Nephron (organoid): ENCODE measurements at regions not wholly inside any gene's neighbourhood (a gene's known extent, or its start where the extent isn't known, plus 50 kb on each side); places are given as distances from the start of the nearest gene placed in this dataset.
"Not testable (repeated sequence)": the region's sequence is repeated elsewhere in the genome, so short reads cannot be mapped to it uniquely, and the experiment has no call there.

Experiments
- H3K27ac Mint-ChIP-seq, 3 experiments: 2 replicates each; pipeline ENCODE4 v1.8.0; 2020; ENCODE audit warnings: mixed read lengths in 3 of 3, mild to moderate bottlenecking in 2 of 3, moderate library complexity in 1 of 3
- H3K27me3 Mint-ChIP-seq: 2 replicates; pipeline ENCODE4 v1.8.0; 2021; ENCODE audit warnings: low read depth, mild to moderate bottlenecking, moderate library complexity, mixed read lengths
- H3K36me3 Mint-ChIP-seq: 2 replicates; pipeline ENCODE4 v1.8.0; 2020; ENCODE audit warnings: low read depth, mixed read lengths
- H3K4me1 Mint-ChIP-seq: 2 replicates; pipeline ENCODE4 v1.8.0; 2020; ENCODE audit warnings: mixed read lengths
- H3K4me3 Mint-ChIP-seq, 3 experiments: 2 replicates each; pipeline ENCODE4 v1.8.0; 2020; ENCODE audit warnings: mild to moderate bottlenecking in 3 of 3, mixed read lengths in 3 of 3, moderate library complexity in 2 of 3
- H3K9me3 Mint-ChIP-seq: 2 replicates; pipeline ENCODE4 v1.8.0; 2020; ENCODE audit warnings: mixed read lengths
- CTCF ChIP-seq, 3 experiments: fragments of 200-600 bp; sonication (generic); IDR thresholded peaks; one replicate each; pipeline ENCODE4 v1.5.0; 2021; ENCODE audit warnings: antibody characterized with exemption in 3 of 3; ENCODE audit not compliant: unreplicated experiment in 3 of 3

- no peak for TF ChIP-seq CTCF (IDR thresholded peaks at IDR 0.05; ENCODE audit: unreplicated experiment in 3 of 3)
- H3K27ac Mint-ChIP-seq: no peak overlapping the region
- no peak overlapping the region for H3K4me3 Mint-ChIP-seq
- H3K36me3 Mint-ChIP-seq: no peaks in the 10 kb centered on the region
- no peaks in the 10 kb centered on the region for H3K4me1 Mint-ChIP-seq
- H3K27me3 Mint-ChIP-seq: no peaks in the 10 kb centered on the region
- peaks cover 69% of the 10 kb centered on the region for H3K9me3 Mint-ChIP-seq
These were observed 214.3 kb upstream of the PDZRN3 start for GRCh38 chr3:73839032-73839431.

GRCh38 chr3:73835945-73836344 lies 211.2 kb upstream of the PDZRN3 start:
- no peaks in the 10 kb centered on the region for H3K36me3 Mint-ChIP-seq
- no peak overlapping the region for H3K4me3 Mint-ChIP-seq
- H3K4me1 Mint-ChIP-seq: peaks cover 8% of the 10 kb centered on the region
- no peaks in the 10 kb centered on the region for H3K27me3 Mint-ChIP-seq
- no peak overlapping the region for H3K27ac Mint-ChIP-seq
- H3K9me3 Mint-ChIP-seq: peaks cover 63% of the 10 kb centered on the region
- no peak for TF ChIP-seq CTCF (IDR thresholded peaks at IDR 0.05; ENCODE audit: unreplicated experiment in 3 of 3)

DNA sequence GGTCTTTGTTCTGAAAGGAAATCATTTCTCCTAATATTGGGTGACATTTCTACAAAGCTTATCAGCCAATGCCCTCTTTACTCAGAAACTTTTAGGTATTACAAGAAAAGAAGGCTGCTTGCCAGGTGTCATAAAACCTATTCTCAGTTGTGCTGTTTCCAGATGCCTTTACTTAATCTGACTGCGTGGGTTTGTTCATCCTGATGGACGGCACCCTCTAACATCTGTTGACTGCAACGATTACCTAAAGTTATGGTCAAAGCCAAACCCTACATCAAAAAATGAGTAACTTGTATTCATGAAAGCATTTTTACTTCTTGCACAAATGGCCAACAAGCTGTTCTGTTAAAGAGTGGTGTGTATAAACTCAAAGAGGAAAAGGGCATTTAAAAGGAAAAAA lies 207.7 kb upstream of the PDZRN3 start:
- no peaks in the 10 kb centered on the region for H3K27me3 Mint-ChIP-seq
- TF ChIP-seq CTCF (IDR thresholded peaks at IDR 0.05; ENCODE audit: unreplicated experiment in 3 of 3): no peak

DNA sequence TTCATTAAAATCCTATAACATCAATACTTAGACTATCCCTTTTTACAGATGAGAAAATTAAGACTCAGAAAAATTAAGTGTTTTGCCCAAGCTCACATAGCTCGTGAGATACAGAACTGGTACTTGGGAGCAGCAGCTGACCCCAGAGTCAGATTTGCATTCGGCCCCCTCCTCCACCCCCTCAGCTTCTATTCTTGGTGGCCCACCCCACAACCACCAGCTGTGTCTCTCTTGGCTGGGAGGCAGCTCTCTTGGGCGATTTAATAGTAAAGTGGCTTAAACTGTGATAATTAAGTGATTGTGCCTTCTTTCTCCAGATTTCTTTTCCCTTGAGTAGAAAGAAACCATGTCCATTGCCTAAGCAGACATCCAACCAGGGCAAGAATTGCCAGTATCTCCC lies 203.6 kb upstream of the PDZRN3 start:
- H3K4me1 Mint-ChIP-seq: peaks cover 28% of the 10 kb centered on the region
- H3K27ac Mint-ChIP-seq: peak overlapping the region; percentile 74 to 93 (median 82)
- peaks cover 21% of the 10 kb centered on the region for H3K9me3 Mint-ChIP-seq
- no peaks in the 10 kb centered on the region for H3K27me3 Mint-ChIP-seq
- peak overlapping the region in 1 of 3 experiments; percentile 27 for H3K4me3 Mint-ChIP-seq
- no peaks in the 10 kb centered on the region for H3K36me3 Mint-ChIP-seq
- no peak for TF ChIP-seq CTCF (IDR thresholded peaks at IDR 0.05; ENCODE audit: unreplicated experiment in 3 of 3)

More for the DNA sequence above, 207.7 kb upstream of the PDZRN3 start:
- Mint-ChIP-seq H3K9me3 (peaks cover 38% of the 10 kb centered on the region), H3K36me3 (no peaks in the 10 kb centered on the region), H3K4me3 (no peak overlapping the region), H3K4me1 (peaks cover 24% of the 10 kb centered on the region), H3K27ac (peak overlapping the region; percentile 27 to 74 (median 47))

- peak overlapping the region; percentile 74 to 93 (median 93) for H3K27ac Mint-ChIP-seq
- H3K27me3 Mint-ChIP-seq: no peaks in the 10 kb centered on the region
- H3K9me3 Mint-ChIP-seq: peaks cover 22% of the 10 kb centered on the region
- no peaks in the 10 kb centered on the region for H3K36me3 Mint-ChIP-seq
- no peak for TF ChIP-seq CTCF (IDR thresholded peaks at IDR 0.05; ENCODE audit: unreplicated experiment in 3 of 3)
- peaks cover 26% of the 10 kb centered on the region for H3K4me1 Mint-ChIP-seq
- H3K4me3 Mint-ChIP-seq: no peak overlapping the region
These were observed 203.0 kb upstream of the PDZRN3 start for GRCh38 chr3:73827725-73828211.

DNA sequence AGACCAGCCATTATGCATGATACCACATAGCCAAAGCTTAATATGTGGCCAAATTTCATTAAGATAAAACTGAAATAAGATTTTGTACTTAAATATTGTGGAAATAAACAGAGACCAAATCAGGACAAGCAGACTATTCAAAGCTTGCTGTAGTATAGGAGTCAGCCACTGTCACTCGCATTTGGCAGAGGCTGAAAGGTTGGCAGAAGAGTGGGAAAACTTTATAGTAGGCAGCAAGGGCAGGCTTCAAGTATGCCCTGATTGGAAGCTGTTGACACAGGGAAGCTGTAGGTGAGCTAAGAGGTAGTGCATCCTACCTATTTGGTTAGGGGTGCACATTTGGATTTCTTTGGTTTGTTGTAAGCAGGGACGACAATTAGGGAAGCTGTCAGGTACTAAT lies 202.5 kb upstream of the PDZRN3 start:
- peak overlapping the region; percentile 74 to 93 (median 93) for H3K27ac Mint-ChIP-seq
- TF ChIP-seq CTCF (IDR thresholded peaks at IDR 0.05; ENCODE audit: unreplicated experiment in 3 of 3): no peak
- H3K9me3 Mint-ChIP-seq: peaks cover 24% of the 10 kb centered on the region
- no peaks in the 10 kb centered on the region for H3K27me3 Mint-ChIP-seq
- H3K36me3 Mint-ChIP-seq: peaks cover 6% of the 10 kb centered on the region
- no peak overlapping the region for H3K4me3 Mint-ChIP-seq
- peaks cover 21% of the 10 kb centered on the region for H3K4me1 Mint-ChIP-seq

DNA sequence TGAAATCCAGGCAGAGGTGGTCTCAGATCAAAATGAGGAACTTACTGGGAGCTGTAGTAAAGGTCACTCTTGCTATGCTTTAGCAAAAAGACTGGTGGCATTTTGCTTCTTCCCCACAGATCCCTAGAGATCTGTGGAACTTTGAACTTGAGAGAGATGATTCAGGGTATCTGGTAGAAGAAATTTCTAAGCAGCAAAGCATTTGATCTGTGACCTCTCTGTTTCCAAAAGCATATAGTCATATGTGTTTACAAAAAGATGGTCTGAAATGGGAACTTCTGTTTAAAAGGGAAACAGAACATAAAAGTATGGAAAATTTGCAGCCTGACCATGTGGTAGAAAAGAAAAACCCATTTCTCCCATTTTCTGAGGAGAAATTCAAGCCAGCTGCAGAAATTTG lies 196.2 kb upstream of the PDZRN3 start:
- not testable (repeated sequence) for H3K4me3 Mint-ChIP-seq, H3K4me1 Mint-ChIP-seq, H3K27ac Mint-ChIP-seq, H3K27me3 Mint-ChIP-seq
- Mint-ChIP-seq H3K9me3 (peaks cover 35% of the 10 kb centered on the region), H3K36me3 (peaks cover 20% of the 10 kb centered on the region)
